ENCODE measurements at regions not wholly inside any gene's neighbourhood (a gene's known extent, or its start where the extent isn't known, plus 50 kb on each side); places are given as distances from the start of the nearest gene placed in this dataset.

DNA sequence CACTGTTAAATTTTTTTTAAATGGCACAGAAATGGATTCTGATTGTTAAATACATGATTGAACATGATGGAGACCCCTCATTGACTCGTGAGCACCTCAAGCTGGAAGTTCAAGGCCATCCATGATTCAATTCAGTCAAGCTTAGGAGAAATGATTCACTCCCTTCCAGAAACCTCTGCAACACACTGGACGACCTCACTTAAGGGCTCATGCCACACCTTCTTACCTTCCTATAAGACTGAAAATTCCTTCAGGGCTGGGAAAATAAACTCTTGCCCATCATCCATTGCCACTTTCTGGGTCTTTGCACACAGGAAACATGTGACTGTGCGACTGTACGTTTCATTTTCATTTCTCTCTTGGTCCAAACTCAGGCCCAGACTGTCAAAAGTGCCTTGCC lies 196.4 kb downstream of the TBXT start:
- TF ChIP-seq EZH2 (IDR thresholded peaks at IDR 0.05; ENCODE audit: insufficient read depth, poor library complexity, severe bottlenecking) (no peak), EZH2phosphoT487 (IDR thresholded peaks at IDR 0.05; ENCODE audit: insufficient read depth, low read depth) (no peak)
